IMR-90 (cell line): ENCODE measurements at regions not wholly inside any gene's neighbourhood (a gene's known extent, or its start where the extent isn't known, plus 50 kb on each side); places are given as distances from the start of the nearest gene placed in this dataset.

Experiments used
- ATAC-seq: fragments of 200-7000 bp; cut with Tn5 transposase; 2 replicates; pipeline ENCODE4 v1.9.1; 2020; ENCODE audit warnings: low read depth, mild to moderate bottlenecking, moderate library complexity
- BruUV-seq: library from RNA; stranded (reverse); fragments of 400-500 nt; replicated peaks from 2 replicates; lab custom pipeline; 2021; lab: Mats Ljungman, UMichigan
- CTCF ChIA-PET: fragments of 300-600 bp; formaldehyde crosslinking; extraction: SDS; loops from one replicate; lab custom pipeline; 2021; ENCODE audit warnings: antibody characterized with exemption; lab: Yijun Ruan, JAX
- POLR2A ChIA-PET: fragments of 300-600 bp; sonication (Branson Sonifier 250); formaldehyde crosslinking; loops from one replicate; lab custom pipeline; 2022; ENCODE audit warnings: antibody characterized with exemption; ENCODE audit not compliant: unreplicated experiment; lab: Charles Lee
- DNase-seq: peaks from one replicate; pipeline ENCODE4 v3.0.0; 2013
- H2AFZ ChIP-seq: replicated peaks from 2 replicates; pipeline ENCODE3; 2013; ENCODE audit warnings: low read length, mild to moderate bottlenecking; ENCODE audit not compliant: poor library complexity
- H2AK5ac ChIP-seq: 2 replicates; pipeline ENCODE4 v1.6.1; 2013; ENCODE audit warnings: low read depth, low read length, inconsistent platforms
- H2AK9ac ChIP-seq: replicated peaks from 2 replicates; pipeline ENCODE3; 2013; ENCODE audit warnings: mild to moderate bottlenecking, low read depth, low read length, moderate library complexity; ENCODE audit not compliant: poor library complexity
- H2BK120ac ChIP-seq: 2 replicates; pipeline ENCODE4 v1.6.1; 2013; ENCODE audit warnings: low read depth, low read length, inconsistent platforms
- H2BK15ac ChIP-seq: 3 replicates; pipeline ENCODE4 v1.6.1; 2013; ENCODE audit warnings: low read depth, low read length, inconsistent platforms
- H2BK20ac ChIP-seq: 2 replicates; pipeline ENCODE4 v1.6.1; 2013; ENCODE audit warnings: low read depth, mild to moderate bottlenecking, inconsistent platforms, low read length, moderate library complexity
- H2BK5ac ChIP-seq: 2 replicates; pipeline ENCODE4 v1.6.1; 2013; ENCODE audit warnings: mild to moderate bottlenecking, low read depth, low read length, inconsistent platforms; ENCODE audit not compliant: poor library complexity, severe bottlenecking
- H3K14ac ChIP-seq: replicated peaks from 2 replicates; pipeline ENCODE4 v1.6.1; 2013; ENCODE audit warnings: low read depth, low read length, inconsistent platforms
- H3K18ac ChIP-seq: 2 replicates; pipeline ENCODE4 v1.6.1; 2013; ENCODE audit warnings: low read depth, low read length, control low read depth
- H3K23ac ChIP-seq: 2 replicates; pipeline ENCODE4 v1.6.1; 2013; ENCODE audit warnings: low read depth, low read length, inconsistent platforms
- H3K27ac ChIP-seq: 2 replicates; pipeline ENCODE4 v1.5.1; 2013; ENCODE audit warnings: mild to moderate bottlenecking, control low read depth, low read length; ENCODE audit not compliant: insufficient read depth
- H3K27me3 ChIP-seq: 2 replicates; pipeline ENCODE4 v1.6.1; 2013; ENCODE audit warnings: low read length; ENCODE audit not compliant: control insufficient read depth, insufficient read depth
- H3K36me3 ChIP-seq: 2 replicates; pipeline ENCODE4 v1.6.1; 2013; ENCODE audit warnings: low read length, mixed read lengths; ENCODE audit not compliant: control insufficient read depth, insufficient read depth
- H3K4ac ChIP-seq: 2 replicates; pipeline ENCODE4 v1.6.1; 2013; ENCODE audit warnings: low read depth, low read length, inconsistent platforms
- H3K4me1 ChIP-seq: 2 replicates; pipeline ENCODE4 v1.6.1; 2013; ENCODE audit warnings: low read length, mixed read lengths; ENCODE audit not compliant: control insufficient read depth, insufficient read depth
- H3K4me2 ChIP-seq: 2 replicates; pipeline ENCODE4 v1.6.1; 2013; ENCODE audit warnings: low read depth, mild to moderate bottlenecking, control low read depth, low read length, moderate library complexity
- H3K4me3 ChIP-seq: 2 replicates; pipeline ENCODE4 v1.5.1; 2013; ENCODE audit warnings: low read depth, mild to moderate bottlenecking, control low read depth, low read length, moderate library complexity; ENCODE audit not compliant: insufficient read depth
- H3K56ac ChIP-seq: 2 replicates; pipeline ENCODE4 v1.6.1; 2013; ENCODE audit warnings: low read length, inconsistent platforms; ENCODE audit not compliant: insufficient read depth; ENCODE audit errors: extremely low read depth
- H3K79me1 ChIP-seq, 2 experiments: 2 replicates each; pipeline ENCODE4 v1.6.1; 2013; ENCODE audit warnings: low read length in 2 of 2, inconsistent platforms in 1 of 2, low read depth in 1 of 2
- H3K9ac ChIP-seq: 2 replicates; pipeline ENCODE4 v1.6.1; 2013; ENCODE audit warnings: low read depth, low read length, control low read depth
- H3K9me1 ChIP-seq: 2 replicates; pipeline ENCODE4 v1.6.1; 2013; ENCODE audit warnings: low read length, inconsistent platforms; ENCODE audit not compliant: insufficient read depth
- H3K9me3 ChIP-seq: 2 replicates; pipeline ENCODE4 v1.6.1; 2013; ENCODE audit warnings: low read length; ENCODE audit not compliant: control insufficient read depth, insufficient read depth
- H4K20me1 ChIP-seq: 2 replicates; pipeline ENCODE4 v1.6.1; 2013; ENCODE audit warnings: low read length, inconsistent platforms; ENCODE audit not compliant: insufficient read depth
- H4K5ac ChIP-seq: 2 replicates; pipeline ENCODE4 v1.6.1; 2013; ENCODE audit warnings: mild to moderate bottlenecking, low read depth, low read length, control low read depth
- H4K8ac ChIP-seq, 2 experiments: 2 replicates each; pipeline ENCODE4 v1.6.1; 2013; ENCODE audit warnings: low read depth in 2 of 2, low read length in 2 of 2, control low read depth in 1 of 2, inconsistent platforms in 1 of 2
- H4K91ac ChIP-seq: 2 replicates; pipeline ENCODE4 v1.6.1; 2013; ENCODE audit warnings: low read depth, low read length, inconsistent platforms; ENCODE audit not compliant: insufficient read depth
- BHLHE40 ChIP-seq: fragments of 150-350 bp; IDR thresholded peaks from 2 replicates; pipeline ENCODE4 v1.6.1; 2016; ENCODE audit warnings: mild to moderate bottlenecking, low read depth, low read length
- CHD1 ChIP-seq: IDR thresholded peaks from 2 replicates; pipeline ENCODE4 v1.6.1; 2012; ENCODE audit warnings: low read depth, low read length, improper control_type of control experiment
- FOS ChIP-seq: fragments of 150-350 bp; IDR thresholded peaks from 2 replicates; pipeline ENCODE4 v1.6.1; 2016; ENCODE audit warnings: low read depth, low read length
- MAFK ChIP-seq: IDR thresholded peaks from 2 replicates; pipeline ENCODE4 v1.6.1; 2012; ENCODE audit warnings: low read depth, low read length, improper control_type of control experiment
- MAZ ChIP-seq: IDR thresholded peaks from 2 replicates; pipeline ENCODE4 v1.6.1; 2012; ENCODE audit warnings: low read depth, mild to moderate bottlenecking, low read length, improper control_type of control experiment, moderate library complexity, borderline replicate concordance
- NFE2L2 ChIP-seq: fragments of 150-350 bp; IDR thresholded peaks from 2 replicates; pipeline ENCODE4 v1.6.1; 2016; ENCODE audit warnings: low read depth, mild to moderate bottlenecking, low read length
- POLR2A ChIP-seq: IDR thresholded peaks from 2 replicates; pipeline ENCODE4 v1.6.1; 2012; ENCODE audit warnings: mild to moderate bottlenecking, low read depth, low read length
- RAD21 ChIP-seq: IDR thresholded peaks from 2 replicates; pipeline ENCODE4 v1.6.1; 2012; ENCODE audit warnings: low read length, improper control_type of control experiment
- RCOR1 ChIP-seq: IDR thresholded peaks from 2 replicates; pipeline ENCODE4 v1.6.1; 2012; ENCODE audit warnings: mild to moderate bottlenecking, low read length, improper control_type of control experiment; ENCODE audit not compliant: insufficient replicate concordance
- RFX5 ChIP-seq: IDR thresholded peaks from 2 replicates; pipeline ENCODE4 v1.8.0; 2012; ENCODE audit warnings: low read depth, mild to moderate bottlenecking, low read length, moderate library complexity
- SMC3 ChIP-seq: fragments of 150-350 bp; IDR thresholded peaks from 2 replicates; pipeline ENCODE4 v1.6.1; 2016; ENCODE audit warnings: low read depth, mild to moderate bottlenecking, antibody characterized with exemption, low read length, moderate library complexity
- WGBS, 2 experiments: methylation state at CpG; one replicate each; pipeline versions ENCODE4 v1.1.5 to v1.1.7; 2013; ENCODE audit warnings: missing lambda C conversion rate in 2 of 2; ENCODE audit not compliant: insufficient read length in 1 of 2; ENCODE audit errors: extremely low coverage in 2 of 2; 5-methylcytosine and 5-hydroxymethylcytosine counted together
- dilution Hi-C: fragments of 300-500 bp; cut with HindIII; formaldehyde crosslinking; loops from one replicate; pipeline ENCODE4 v1.14.3; 2018; ENCODE audit warnings: low sequenced_read_pairs; ENCODE audit not compliant: unreplicated experiment
- in situ Hi-C: fragments of 300-500 bp; cut with MboI; formaldehyde crosslinking; loops from 3 replicates; pipeline ENCODE4 v1.14.3; 2019; ENCODE audit warnings: low sequenced_read_pairs, inconsistent platforms, mixed read lengths
- intact Hi-C: fragments of 100-400 bp; cut with micrococcal nuclease; formaldehyde crosslinking; loops from 2 replicates; pipeline ENCODE4 v1.10.0; 2022
- TF ChIP-seq, protein P1 (sequence below): fragments of 150-350 bp; IDR thresholded peaks from 2 replicates; pipeline ENCODE4 v1.6.1; 2016; ENCODE audit warnings: low read depth, mild to moderate bottlenecking, low read length, moderate library complexity, borderline replicate concordance
- TF ChIP-seq, protein P2 (sequence below): fragments of 150-350 bp; IDR thresholded peaks from 2 replicates; pipeline ENCODE4 v1.6.1; 2017; ENCODE audit warnings: mild to moderate bottlenecking, antibody characterized with exemption, low read length, low read depth
- TF ChIP-seq, protein P3 (sequence below): conservative IDR thresholded peaks from 2 replicates; pipeline ENCODE4 v1.5.1; 2012; ENCODE audit warnings: mild to moderate bottlenecking, low read depth, low read length, improper control_type of control experiment

DNA sequence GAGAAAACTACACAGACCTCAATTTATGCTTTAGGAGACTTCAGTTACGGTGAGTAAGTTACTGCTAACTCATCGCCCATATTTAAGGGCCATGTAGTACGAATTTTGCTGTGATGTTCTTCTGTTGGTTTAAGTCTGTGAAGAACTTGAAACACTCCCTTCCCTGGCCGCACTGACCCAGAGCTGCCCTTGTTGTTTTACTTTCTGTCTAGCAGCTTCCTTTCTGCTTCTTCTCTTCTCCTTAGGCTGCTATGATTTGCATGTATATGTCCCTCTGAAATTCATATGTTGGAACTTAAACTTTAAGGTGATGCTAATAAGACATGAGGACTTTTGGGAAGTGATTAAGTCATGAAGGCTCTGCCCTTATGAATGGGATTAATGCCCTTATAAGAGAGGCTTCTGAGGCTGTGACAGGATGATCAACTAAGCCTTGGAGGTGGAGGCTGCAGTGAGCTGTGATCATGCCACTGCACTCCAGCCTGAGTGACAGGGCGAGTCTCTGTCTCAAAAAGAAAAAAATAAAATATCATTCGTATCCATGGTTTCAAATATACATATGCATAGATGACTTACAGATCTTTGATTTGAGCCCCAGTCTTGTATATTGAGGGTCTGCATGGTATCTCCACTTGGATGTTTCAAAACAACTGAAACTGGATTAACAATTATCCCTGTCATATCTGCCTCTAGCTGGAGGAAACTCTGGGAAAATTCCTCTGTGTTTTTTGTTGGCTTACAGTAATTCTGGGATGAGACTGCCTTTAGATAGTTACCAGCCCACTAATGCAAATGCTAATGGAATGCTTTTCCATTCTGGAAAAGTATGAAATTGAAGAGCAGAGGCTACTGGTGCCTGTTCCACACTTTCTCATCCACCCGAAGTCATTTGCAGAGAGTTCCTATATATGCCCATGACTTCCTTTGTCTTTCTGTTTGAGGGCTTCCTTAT, 263.4 kb upstream of the ACTBL2 start:
- ChIA-PET POLR2A (no interaction called here), CTCF (no interaction called here)
- TF ChIP-seq MAZ = no peak
- no peak for TF ChIP-seq RFX5
- no peak for TF ChIP-seq RCOR1
- TF ChIP-seq POLR2A = no peak
- no peak for TF ChIP-seq CHD1
- TF ChIP-seq, protein P1, sequence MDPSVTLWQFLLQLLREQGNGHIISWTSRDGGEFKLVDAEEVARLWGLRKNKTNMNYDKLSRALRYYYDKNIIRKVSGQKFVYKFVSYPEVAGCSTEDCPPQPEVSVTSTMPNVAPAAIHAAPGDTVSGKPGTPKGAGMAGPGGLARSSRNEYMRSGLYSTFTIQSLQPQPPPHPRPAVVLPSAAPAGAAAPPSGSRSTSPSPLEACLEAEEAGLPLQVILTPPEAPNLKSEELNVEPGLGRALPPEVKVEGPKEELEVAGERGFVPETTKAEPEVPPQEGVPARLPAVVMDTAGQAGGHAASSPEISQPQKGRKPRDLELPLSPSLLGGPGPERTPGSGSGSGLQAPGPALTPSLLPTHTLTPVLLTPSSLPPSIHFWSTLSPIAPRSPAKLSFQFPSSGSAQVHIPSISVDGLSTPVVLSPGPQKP = no peak
- TF ChIP-seq, protein P2, sequence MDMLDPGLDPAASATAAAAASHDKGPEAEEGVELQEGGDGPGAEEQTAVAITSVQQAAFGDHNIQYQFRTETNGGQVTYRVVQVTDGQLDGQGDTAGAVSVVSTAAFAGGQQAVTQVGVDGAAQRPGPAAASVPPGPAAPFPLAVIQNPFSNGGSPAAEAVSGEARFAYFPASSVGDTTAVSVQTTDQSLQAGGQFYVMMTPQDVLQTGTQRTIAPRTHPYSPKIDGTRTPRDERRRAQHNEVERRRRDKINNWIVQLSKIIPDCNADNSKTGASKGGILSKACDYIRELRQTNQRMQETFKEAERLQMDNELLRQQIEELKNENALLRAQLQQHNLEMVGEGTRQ = no peak
- no peak for TF ChIP-seq BHLHE40
- no peak for TF ChIP-seq NFE2L2
- TF ChIP-seq RAD21 = no peak
- no peak for TF ChIP-seq FOS
- TF ChIP-seq SMC3 = no peak
- TF ChIP-seq, protein P3, sequence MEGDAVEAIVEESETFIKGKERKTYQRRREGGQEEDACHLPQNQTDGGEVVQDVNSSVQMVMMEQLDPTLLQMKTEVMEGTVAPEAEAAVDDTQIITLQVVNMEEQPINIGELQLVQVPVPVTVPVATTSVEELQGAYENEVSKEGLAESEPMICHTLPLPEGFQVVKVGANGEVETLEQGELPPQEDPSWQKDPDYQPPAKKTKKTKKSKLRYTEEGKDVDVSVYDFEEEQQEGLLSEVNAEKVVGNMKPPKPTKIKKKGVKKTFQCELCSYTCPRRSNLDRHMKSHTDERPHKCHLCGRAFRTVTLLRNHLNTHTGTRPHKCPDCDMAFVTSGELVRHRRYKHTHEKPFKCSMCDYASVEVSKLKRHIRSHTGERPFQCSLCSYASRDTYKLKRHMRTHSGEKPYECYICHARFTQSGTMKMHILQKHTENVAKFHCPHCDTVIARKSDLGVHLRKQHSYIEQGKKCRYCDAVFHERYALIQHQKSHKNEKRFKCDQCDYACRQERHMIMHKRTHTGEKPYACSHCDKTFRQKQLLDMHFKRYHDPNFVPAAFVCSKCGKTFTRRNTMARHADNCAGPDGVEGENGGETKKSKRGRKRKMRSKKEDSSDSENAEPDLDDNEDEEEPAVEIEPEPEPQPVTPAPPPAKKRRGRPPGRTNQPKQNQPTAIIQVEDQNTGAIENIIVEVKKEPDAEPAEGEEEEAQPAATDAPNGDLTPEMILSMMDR = no peak
- TF ChIP-seq MAFK = no peak
- Histone ChIP-seq H3K27ac (peak overlapping the region; percentile 44; the same call in 1 of the 2 replicates), H3K4ac (peak overlapping the region; percentile 49; the same call in 1 of the 2 replicates), H3K9me1 (no peaks in the 10 kb centered on the region), H4K5ac (peak overlapping the region; percentile 77), H2AK5ac (peak overlapping the region; percentile 77), H3K4me1 (peaks cover 10% of the 10 kb centered on the region), H4K8ac (peak overlapping the region in 1 of 2 experiments; percentile 70; a peak in 2 of 4 replicates), H4K91ac (0 out of 2 replicates have a peak overlapping the region, but pooled peaks have one; percentile 14), H3K4me2 (peak overlapping the region; percentile 62), H2BK15ac (peak overlapping the region; percentile 46; the same call in 1 of the 3 replicates), H4K20me1 (no peaks in the 10 kb centered on the region), H2BK5ac (peak overlapping the region; percentile 75), H3K79me1 (no peaks in the 10 kb centered on the region), H3K56ac (no peak overlapping the region), H3K14ac (no peak overlapping the region; the same call in 1 of the 2 replicates), H3K27me3 (no peaks in the 10 kb centered on the region), H2AK9ac (no peak overlapping the region), H3K4me3 (no peak overlapping the region), H2BK20ac (peak overlapping the region; percentile 79), H2BK120ac (peak overlapping the region; percentile 50), H2AFZ (peak overlapping the region; percentile 19), H3K18ac (peak overlapping the region; percentile 88), H3K23ac (peak overlapping the region; percentile 28; the same call in 1 of the 2 replicates), H3K9me3 (no peaks in the 10 kb centered on the region), H3K9ac (no peak overlapping the region), H3K36me3 (no peaks in the 10 kb centered on the region)
- dilution Hi-C loops = no loop called here
- in situ Hi-C loops = no loop called here
- no CpG with 5 or more reads among the region's 7 CpGs for WGBS, 2 experiments
- no TSS peak for BruUV-seq
- intact Hi-C loops = no loop called here
- ATAC-seq = peak; percentile 28
- DNase-seq = no peak
